Astrocyte of the hippocampus (primary cell): ENCODE measurements at regions not wholly inside any gene's neighbourhood (a gene's known extent, or its start where the extent isn't known, plus 50 kb on each side); places are given as distances from the start of the nearest gene placed in this dataset.

ENCODE experiments used
- DNase-seq: peaks from one replicate; pipeline ENCODE4 v3.0.0; 2011; ENCODE audit warnings: low read depth, low spot score

DNA sequence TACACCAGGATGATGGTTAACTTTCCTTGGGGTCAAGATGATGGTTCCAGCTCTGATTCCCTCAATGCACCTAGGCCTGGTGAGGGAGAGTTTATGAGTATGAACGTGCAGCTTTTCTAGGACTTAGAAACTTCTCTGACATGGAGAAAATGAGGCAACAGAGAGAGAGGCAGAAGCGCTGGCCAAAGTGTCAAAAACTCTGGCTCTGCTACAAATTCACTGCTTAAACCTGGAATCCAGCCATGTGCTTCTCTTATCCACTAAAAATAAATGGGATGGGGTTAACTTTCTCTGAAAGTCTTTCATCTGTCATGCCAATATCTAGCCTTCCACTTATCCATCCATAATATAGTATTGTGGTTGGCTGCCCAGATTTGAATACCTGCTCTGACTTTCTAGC lies 568.7 kb downstream of the MED13L start:
- no peak for DNase-seq

DNA sequence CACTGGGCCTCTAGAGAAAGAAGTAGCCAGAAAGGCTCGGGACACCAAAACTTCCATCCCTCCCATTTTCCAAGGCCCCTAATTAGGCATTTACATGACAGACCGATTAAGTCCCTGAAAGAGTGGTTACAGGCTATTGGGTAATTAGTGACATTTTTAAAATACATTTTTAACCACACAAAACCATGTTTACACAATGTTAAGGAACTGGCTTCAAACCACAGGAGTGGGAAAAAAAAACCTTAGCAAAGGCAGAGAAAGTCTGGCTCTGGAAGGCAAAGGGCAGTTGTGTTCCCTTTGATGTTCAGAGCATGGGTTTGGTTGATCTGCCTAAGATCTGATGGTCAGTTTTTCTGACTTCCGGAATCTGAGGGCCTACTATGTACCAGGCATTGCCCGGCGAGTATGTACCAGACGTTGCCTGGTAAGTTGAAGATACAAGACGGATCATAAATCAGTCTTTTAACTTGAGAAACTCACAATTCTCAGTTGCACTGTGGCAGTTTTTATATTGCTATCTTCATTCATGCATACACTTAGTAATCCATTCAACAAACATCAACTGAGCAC lies 576.5 kb downstream of the MED13L start:
- peak; percentile 5 for DNase-seq

DNA sequence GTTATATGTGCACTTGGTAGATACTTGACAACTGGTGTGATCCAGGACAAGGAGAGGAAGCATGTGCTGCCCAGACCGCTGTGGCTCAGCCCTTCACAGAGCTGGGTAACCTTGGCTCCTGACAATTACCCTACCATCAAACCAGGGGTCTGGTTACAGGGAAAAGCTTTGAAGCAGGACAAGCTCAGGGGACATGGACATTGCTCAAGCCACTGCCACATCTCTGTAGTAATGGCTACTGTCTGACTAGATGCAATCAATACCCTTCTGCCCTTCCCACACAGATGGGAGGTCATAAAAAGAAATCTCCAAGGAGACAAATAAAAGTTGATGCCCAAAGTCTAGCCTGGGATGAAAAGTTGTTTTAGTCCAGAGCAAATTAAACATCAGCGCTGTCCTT lies 577.4 kb downstream of the MED13L start:
- DNase-seq: no peak

GRCh38 chr12:115698257-115698656 lies 579.2 kb downstream of the MED13L start:
- DNase-seq: no peak

GRCh38 chr12:115697340-115697739 lies 580.2 kb downstream of the MED13L start:
- DNase-seq: no peak

DNA sequence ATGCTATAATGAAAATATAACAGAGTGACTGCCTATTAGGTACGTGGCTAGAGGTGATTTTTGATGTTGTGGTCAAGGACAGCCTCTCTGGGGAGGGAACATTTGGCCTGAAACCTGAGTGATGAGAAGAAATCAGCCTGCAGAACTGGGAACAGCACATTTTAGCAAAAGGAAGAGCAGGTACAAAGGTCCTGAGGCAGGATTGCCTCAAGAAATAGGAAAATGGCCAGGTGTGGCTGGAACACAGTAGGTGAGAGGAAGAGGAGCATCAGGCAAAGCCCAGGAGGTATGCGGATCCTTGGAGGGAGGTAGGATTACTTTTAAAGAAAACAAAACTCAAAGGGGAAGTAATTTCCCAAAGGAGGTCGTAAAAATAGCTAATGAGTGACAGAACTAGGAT lies 582.9 kb downstream of the MED13L start:
- DNase-seq: no peak

DNA sequence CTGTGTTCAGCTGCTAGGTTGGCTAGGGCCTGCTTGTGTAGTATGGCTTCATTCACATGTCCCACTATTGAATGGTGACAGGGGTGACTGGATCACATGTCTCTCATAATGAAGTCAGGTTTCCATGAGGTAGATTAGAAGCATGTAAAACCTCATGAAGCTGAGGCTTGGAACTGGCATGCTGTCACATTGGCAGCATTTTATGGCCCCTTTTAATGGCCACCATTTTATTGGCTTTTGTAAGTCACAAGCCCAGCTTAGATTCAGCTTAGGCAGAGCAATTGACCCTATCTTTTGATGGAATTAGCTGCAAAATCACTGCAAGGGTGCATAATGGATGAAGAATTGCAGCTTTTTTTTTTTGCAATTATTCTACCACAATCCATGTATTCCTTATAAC lies 583.5 kb downstream of the MED13L start:
- no peak for DNase-seq

GRCh38 chr12:115691123-115691522 lies 586.4 kb downstream of the MED13L start:
- no peak for DNase-seq

DNA sequence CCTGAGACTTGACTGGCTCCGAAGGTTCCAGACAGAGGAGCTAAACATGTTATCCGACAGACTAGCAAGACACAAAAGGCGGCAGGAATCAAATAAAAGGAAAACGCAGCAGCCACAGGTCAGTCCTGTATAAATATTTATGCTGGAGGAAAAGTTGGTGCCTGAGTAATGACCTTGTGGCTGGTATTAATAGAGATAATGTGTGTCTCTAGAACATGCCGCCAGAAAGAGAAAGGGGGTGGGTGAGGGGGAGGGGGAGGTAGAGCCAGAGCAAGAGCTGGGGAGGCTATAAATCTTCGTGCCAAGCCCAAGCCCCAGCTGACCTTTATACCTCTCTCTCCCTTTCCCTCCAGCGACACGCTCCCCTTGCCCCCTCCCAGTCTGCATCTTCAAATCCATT lies 590.4 kb downstream of the MED13L start:
- DNase-seq: no peak

- DNase-seq: no peak
Observed at GRCh38 chr12:115683240-115683780, 594.2 kb downstream of the MED13L start.

GRCh38 chr12:115680967-115681366 lies 596.5 kb downstream of the MED13L start:
- DNase-seq: no peak

- no peak for DNase-seq
Observed at GRCh38 chr12:115672506-115673080, 604.9 kb downstream of the MED13L start.

GRCh38 chr12:115672086-115672485 lies 605.4 kb downstream of the MED13L start:
- DNase-seq: no peak

GRCh38 chr12:115670869-115671268 lies 606.6 kb downstream of the MED13L start:
- no peak for DNase-seq

GRCh38 chr12:115667116-115667515 lies 610.4 kb downstream of the MED13L start:
- DNase-seq: no peak

- DNase-seq: no peak
Observed at GRCh38 chr12:115666168-115666567, 611.3 kb downstream of the MED13L start.

DNA sequence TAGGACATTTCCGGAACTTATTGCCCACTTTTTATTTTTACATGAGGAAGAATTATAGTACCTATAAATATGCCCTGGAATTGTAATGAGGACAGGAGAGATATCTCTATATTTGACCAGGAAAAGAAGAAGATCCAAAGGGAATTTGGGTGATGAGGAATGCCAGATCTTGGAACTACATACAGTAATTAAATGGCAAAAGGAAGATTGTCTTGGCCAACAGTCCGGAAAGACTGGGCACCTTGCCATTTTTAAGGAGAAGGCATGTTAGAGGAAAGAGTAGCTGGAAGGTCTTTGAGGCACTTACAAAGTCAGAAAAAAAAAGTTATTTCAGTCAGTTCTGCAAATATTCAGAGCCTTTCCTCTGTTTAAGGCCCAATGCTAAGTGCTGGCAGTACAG lies 616.4 kb downstream of the MED13L start:
- DNase-seq: no peak

DNA sequence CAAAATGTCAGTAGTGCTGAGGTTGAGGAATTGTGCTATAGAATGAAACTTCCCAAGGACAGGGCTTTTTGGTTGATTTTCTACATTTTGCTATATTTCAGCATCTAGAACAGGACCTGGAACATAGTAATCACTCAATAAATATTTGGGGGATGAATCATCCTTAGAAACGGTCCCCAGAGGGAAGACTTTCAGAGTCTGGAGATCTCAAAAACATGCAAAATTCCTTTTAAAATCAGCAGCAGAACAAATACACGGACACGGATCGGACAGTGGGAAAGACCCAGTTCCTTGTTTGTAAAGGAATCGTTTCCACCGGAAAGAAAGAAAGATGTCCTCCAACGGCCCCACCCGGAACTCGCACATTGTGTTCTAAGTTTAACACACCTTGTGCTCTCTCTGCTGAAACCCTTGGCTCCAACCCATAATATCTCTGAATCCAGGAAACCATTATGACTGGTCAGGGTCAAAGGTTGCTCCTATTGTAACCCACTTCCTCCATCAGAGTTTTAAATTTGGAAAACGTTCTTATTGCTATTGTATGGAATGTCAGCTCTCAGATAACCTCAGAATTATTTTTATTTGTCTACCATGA lies 617.2 kb downstream of the MED13L start:
- no peak for DNase-seq

- DNase-seq: no peak
Observed at GRCh38 chr12:115659422-115659821, 618.1 kb downstream of the MED13L start.

DNA sequence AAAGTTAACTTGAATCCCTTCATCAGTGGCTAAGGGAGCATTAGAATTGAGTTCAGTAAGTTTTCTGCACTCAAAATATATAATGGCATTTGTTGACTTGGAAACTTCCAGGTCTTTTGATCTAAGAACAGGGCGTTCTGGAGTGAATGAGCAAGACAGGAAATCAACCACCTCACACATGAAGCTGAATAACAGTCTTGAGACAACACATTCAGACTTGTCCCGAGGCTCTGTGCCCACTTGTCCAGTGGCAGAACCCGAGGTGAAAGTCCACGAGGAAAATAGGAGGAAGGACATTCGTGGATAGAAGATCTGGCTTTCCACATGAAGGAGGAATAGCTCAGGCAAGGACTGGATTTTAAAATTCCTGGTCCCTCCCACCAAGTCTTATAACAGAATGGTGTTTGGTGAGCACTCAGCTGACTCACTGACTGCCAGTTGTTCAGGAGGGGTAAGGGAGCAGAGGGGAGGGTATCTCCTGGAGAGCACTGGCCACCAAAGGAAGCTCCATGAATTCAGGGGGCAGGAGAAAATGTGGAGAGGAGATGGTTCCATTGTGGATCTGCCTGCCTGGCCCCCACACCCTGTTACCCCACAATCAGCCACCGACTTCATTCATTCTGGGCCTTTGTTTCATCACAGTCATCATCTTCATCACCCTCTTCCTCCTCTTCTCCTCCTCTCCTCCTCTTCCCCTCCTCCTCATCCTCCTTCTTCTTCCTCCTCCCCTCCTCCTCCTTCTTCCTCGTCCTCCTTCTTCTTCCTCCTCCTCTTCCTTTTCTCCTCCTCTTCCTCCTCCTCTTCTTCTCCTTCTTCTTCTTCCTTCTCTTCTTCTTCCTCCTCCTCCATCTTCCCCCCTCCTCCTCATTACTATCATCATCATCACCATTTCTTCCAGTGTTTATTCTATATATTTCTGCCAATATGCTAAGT lies 620.1 kb downstream of the MED13L start:
- no peak for DNase-seq

DNA sequence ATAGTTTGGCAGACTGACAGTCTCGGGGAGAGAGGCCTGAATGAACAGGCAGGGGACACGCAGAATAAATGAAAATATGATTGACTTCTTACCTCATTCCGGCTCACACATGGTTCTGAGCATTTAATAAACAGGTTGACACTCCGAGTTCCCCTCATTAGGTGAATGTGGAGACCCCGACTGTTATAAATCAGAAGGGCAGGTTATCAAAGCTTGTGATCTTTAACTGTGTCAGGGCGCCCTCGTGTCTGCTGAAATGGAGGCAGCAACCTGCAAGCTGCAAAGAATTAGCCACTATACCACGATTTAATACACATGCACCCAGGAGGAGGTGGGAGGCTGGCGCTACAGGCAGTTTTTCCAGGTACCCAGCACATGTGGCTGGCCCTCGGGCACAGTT lies 627.5 kb downstream of the MED13L start:
- DNase-seq: no peak

DNA sequence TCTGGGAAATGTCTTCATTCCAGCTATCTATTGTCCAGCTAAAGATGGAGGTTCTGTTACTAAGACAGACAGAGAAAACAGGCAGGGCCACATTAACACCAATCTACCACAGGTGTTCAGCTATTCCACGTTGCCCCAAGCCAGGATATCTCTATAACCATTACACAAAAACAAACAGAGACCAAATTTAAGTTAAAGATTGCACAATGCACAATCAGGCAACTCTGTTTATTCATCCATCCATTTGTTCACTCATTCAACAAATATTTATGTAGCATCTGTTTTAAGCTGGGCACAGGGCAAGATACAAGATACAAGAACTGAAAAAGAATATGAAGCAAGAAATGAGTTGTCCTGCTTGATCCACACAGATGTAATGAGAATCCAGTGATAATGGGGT lies 629.0 kb downstream of the MED13L start:
- no peak for DNase-seq
